K562 (cell line): ENCODE measurements at regions not wholly inside any gene's neighbourhood (a gene's known extent, or its start where the extent isn't known, plus 50 kb on each side); places are given as distances from the start of the nearest gene placed in this dataset.

ENCODE experiments used
- ARID4B ChIP-seq: sonication (generic); formaldehyde crosslinking; IDR thresholded peaks from 2 replicates; pipeline ENCODE4 v1.8.0; 2022; ENCODE audit warnings: mild to moderate bottlenecking, missing genetic modification reagents
- IRF1 ChIP-seq: sonication (generic); formaldehyde crosslinking; IDR thresholded peaks from 2 replicates; pipeline ENCODE4 v1.8.0; 2022; ENCODE audit warnings: missing genetic modification reagents, mild to moderate bottlenecking, borderline replicate concordance
- MEF2A ChIP-seq: IDR thresholded peaks from 2 replicates; pipeline ENCODE4 v1.6.1; 2011; ENCODE audit warnings: low read depth, mild to moderate bottlenecking, low read length, moderate library complexity; ENCODE audit not compliant: control insufficient read depth
- NKRF ChIP-seq: fragments of 450-650 bp; IDR thresholded peaks from 2 replicates; pipeline ENCODE4 v1.6.1; 2016; ENCODE audit warnings: borderline replicate concordance
- PPARD ChIP-seq: fragments of 250-450 bp; sonication (Bioruptor Pico); IDR thresholded peaks from 2 replicates; pipeline ENCODE4 v1.8.0; 2022; ENCODE audit warnings: inconsistent platforms, mild to moderate bottlenecking, moderate library complexity
- PRMT5 ChIP-seq: sonication (generic); formaldehyde crosslinking; IDR thresholded peaks from 2 replicates; pipeline ENCODE4 v1.5.0; 2020; ENCODE audit warnings: missing genetic modification reagents
- THRB ChIP-seq: fragments of 450-650 bp; formaldehyde crosslinking; conservative IDR thresholded peaks from 2 replicates; pipeline ENCODE4 v1.4.0; 2022; ENCODE audit warnings: mild to moderate bottlenecking, missing genetic modification characterization
- TRIM28 ChIP-seq: fragments of 450-650 bp; IDR thresholded peaks from 2 replicates; pipeline ENCODE4 v1.6.1; 2017
- YY1 ChIP-seq, 3 experiments: IDR thresholded peaks; 2 replicates each; pipeline ENCODE4 v1.6.1; 2011; ENCODE audit warnings: low read length in 2 of 3, mild to moderate bottlenecking in 2 of 3, moderate library complexity in 2 of 3, borderline replicate concordance in 1 of 3, control low read depth in 1 of 3, low read depth in 1 of 3; ENCODE audit not compliant: insufficient read depth in 3 of 3, insufficient replicate concordance in 2 of 3, control insufficient read depth in 1 of 3, insufficient read length in 1 of 3; ENCODE audit errors: extremely low read depth in 1 of 3
- ZKSCAN1 ChIP-seq: fragments of 150-350 bp; IDR thresholded peaks from 2 replicates; pipeline ENCODE4 v1.6.1; 2016; ENCODE audit warnings: low read depth, low read length

- no peak for TF ChIP-seq ARID4B (CRISPR knock-in tag)
- no peak for TF ChIP-seq PRMT5 (CRISPR knock-in tag)
- no peak for TF ChIP-seq THRB (CRISPR knock-in tag)
- TF ChIP-seq ZKSCAN1, result no peak
- no peak for TF ChIP-seq TRIM28
- TF ChIP-seq MEF2A, result no peak
- no peak for TF ChIP-seq PPARD (CRISPR knock-in tag)
- no peak for TF ChIP-seq IRF1 (CRISPR knock-in tag)
- no peak for TF ChIP-seq NKRF
- TF ChIP-seq YY1 (IDR thresholded peaks at IDR 0.05; ENCODE audit: borderline replicate concordance in 1 of 3, control insufficient read depth in 1 of 3, extremely low read depth in 1 of 3, insufficient read depth in 3 of 3, insufficient read length in 1 of 3, insufficient replicate concordance in 2 of 3, low read depth in 1 of 3, low read length in 2 of 3), result no peak
These were observed 412.2 kb upstream of the TSHZ3 start (continued) for GRCh38 chr19:31761281-31761913.
